Skin of body (tissue), 1 donor: ENCODE measurements at regions not wholly inside any gene's neighbourhood (a gene's known extent, or its start where the extent isn't known, plus 50 kb on each side); places are given as distances from the start of the nearest gene placed in this dataset.
A peak's percentile ranks its signal among the peaks of the same experiment; 100 is the strongest.
"Not testable (repeated sequence)": the region's sequence is repeated elsewhere in the genome, so short reads cannot be mapped to it uniquely, and the experiment has no call there.

Source experiments
- DNase-seq: peaks from one replicate; lab custom pipeline; 2025; lab: John Stamatoyannopoulos, UW

- no peak for DNase-seq
These were observed 71.4 kb downstream of the TLR4 start for GRCh38 chr9:117775591-117775990.

GRCh38 chr9:117777823-117778222, 73.6 kb downstream of the TLR4 start:
- no peak for DNase-seq

- DNase-seq = no peak
These were observed 75.6 kb downstream of the TLR4 start for GRCh38 chr9:117779760-117780159.

- peak; percentile 20 for DNase-seq
These were observed 79.0 kb downstream of the TLR4 start for GRCh38 chr9:117782931-117783788.

GRCh38 chr9:117783828-117784227, 79.6 kb downstream of the TLR4 start:
- DNase-seq = no peak

- DNase-seq = no peak
These were observed 80.8 kb downstream of the TLR4 start for GRCh38 chr9:117784996-117785395.

- DNase-seq = no peak
These were observed 83.5 kb downstream of the TLR4 start for GRCh38 chr9:117787746-117788145.

- DNase-seq = no peak
These were observed 91.1 kb downstream of the TLR4 start for GRCh38 chr9:117795271-117795670.

GRCh38 chr9:117796681-117797080, 92.5 kb downstream of the TLR4 start:
- DNase-seq = no peak

GRCh38 chr9:117800389-117800788, 96.2 kb downstream of the TLR4 start:
- no peak for DNase-seq

GRCh38 chr9:117809751-117810150, 105.5 kb downstream of the TLR4 start:
- DNase-seq = no peak

GRCh38 chr9:117815315-117815714, 111.1 kb downstream of the TLR4 start:
- DNase-seq = no peak

GRCh38 chr9:117815948-117816347, 111.7 kb downstream of the TLR4 start:
- DNase-seq = no peak

- DNase-seq = no peak
These were observed 117.8 kb downstream of the TLR4 start for GRCh38 chr9:117821954-117822353.

GRCh38 chr9:117823576-117823975, 119.4 kb downstream of the TLR4 start:
- DNase-seq = no peak

GRCh38 chr9:117825609-117826347, 121.6 kb downstream of the TLR4 start:
- DNase-seq = no peak

- DNase-seq = no peak
These were observed 122.6 kb downstream of the TLR4 start for GRCh38 chr9:117826837-117827236.

GRCh38 chr9:117827456-117827855, 123.3 kb downstream of the TLR4 start:
- DNase-seq = no peak

- DNase-seq = no peak
These were observed 124.3 kb downstream of the TLR4 start for GRCh38 chr9:117828466-117828865.

- no peak for DNase-seq
These were observed 131.6 kb downstream of the TLR4 start for GRCh38 chr9:117835798-117836197.

GRCh38 chr9:117839862-117840261, 135.7 kb downstream of the TLR4 start:
- DNase-seq = no peak

GRCh38 chr9:117851836-117852461, 147.7 kb downstream of the TLR4 start:
- DNase-seq = not testable (repeated sequence)
